ENCODE measurements at regions not wholly inside any gene's neighbourhood (a gene's known extent, or its start where the extent isn't known, plus 50 kb on each side); places are given as distances from the start of the nearest gene placed in this dataset.

GRCh38 chr1:36570478-36571060 lies 87.9 kb upstream of the CSF3R start:
- DNase-seq = no peak
- no peak overlapping the region for H3K27ac ChIP-seq
- intact Hi-C loops (cut with DNase I) = no loop called here
- peaks cover 0 to 48% (median 0%) of the 10 kb centered on the region in 4 donors for H3K27me3 ChIP-seq
- no peaks in the 10 kb centered on the region for H3K36me3 ChIP-seq
- WGBS, 2 donors = 84 to 88% methylated on average over 5 to 9 of the region's 12 CpGs
- no peaks in the 10 kb centered on the region for H3K4me1 ChIP-seq
- TF ChIP-seq CTCF (IDR thresholded peaks at IDR 0.05) (no peak), POLR2A (IDR thresholded peaks at IDR 0.05) (no peak)
- no peak overlapping the region for H3K4me3 ChIP-seq
- no peaks in the 10 kb centered on the region for H3K9me3 ChIP-seq

GRCh38 chr1:36570006-36570405 lies 87.3 kb upstream of the CSF3R start:
- Histone ChIP-seq H3K27ac (no peak overlapping the region), H3K4me3 (no peak overlapping the region), H3K27me3 (peaks cover 0 to 48% (median 0%) of the 10 kb centered on the region in 4 donors), H3K36me3 (no peaks in the 10 kb centered on the region), H3K9me3 (no peaks in the 10 kb centered on the region), H3K4me1 (no peaks in the 10 kb centered on the region)
- intact Hi-C loops (cut with DNase I) = no loop called here
- no peak for TF ChIP-seq CTCF (IDR thresholded peaks at IDR 0.05)
- TF ChIP-seq POLR2A (IDR thresholded peaks at IDR 0.05) = no peak
- 46% methylated on average over 6 of the region's 7 CpGs; no CpG with 5 or more reads in 1 of the 2 donors for WGBS, 2 donors
- DNase-seq = no peak

GRCh38 chr1:36567601-36568341 lies 85.1 kb upstream of the CSF3R start:
- TF ChIP-seq POLR2A (IDR thresholded peaks at IDR 0.05) = no peak
- TF ChIP-seq CTCF (IDR thresholded peaks at IDR 0.05) = no peak
- WGBS, 2 donors = 48 to 79% methylated on average over 6 of the region's 11 CpGs
- intact Hi-C loops (cut with DNase I) = no loop called here
- no peaks in the 10 kb centered on the region for H3K36me3 ChIP-seq
- peaks cover 0 to 28% (median 0%) of the 10 kb centered on the region in 4 donors for H3K27me3 ChIP-seq
- DNase-seq = no peak
- no peak overlapping the region for H3K4me3 ChIP-seq
- no peaks in the 10 kb centered on the region for H3K4me1 ChIP-seq
- H3K27ac ChIP-seq = no peak overlapping the region
- H3K9me3 ChIP-seq = no peaks in the 10 kb centered on the region

GRCh38 chr1:36565576-36566501 lies 83.1 kb upstream of the CSF3R start:
- no peaks in the 10 kb centered on the region for H3K9me3 ChIP-seq
- no peaks in the 10 kb centered on the region for H3K4me1 ChIP-seq
- peaks cover 0 to 14% (median 0%) of the 10 kb centered on the region in 4 donors for H3K27me3 ChIP-seq
- no peak overlapping the region for H3K4me3 ChIP-seq
- H3K36me3 ChIP-seq = no peaks in the 10 kb centered on the region
- WGBS, 2 donors = 67 to 70% methylated on average over 6 to 7 of the region's 7 CpGs
- intact Hi-C loops (cut with DNase I) = no loop called here
- H3K27ac ChIP-seq = no peak overlapping the region
- no peak for TF ChIP-seq CTCF (IDR thresholded peaks at IDR 0.05)
- TF ChIP-seq POLR2A (IDR thresholded peaks at IDR 0.05) = no peak
- no peak for DNase-seq

Data from esophagus squamous epithelium (tissue), 5 donors.